ENCODE measurements at regions not wholly inside any gene's neighbourhood (a gene's known extent, or its start where the extent isn't known, plus 50 kb on each side); places are given as distances from the start of the nearest gene placed in this dataset.

GRCh38 chr1:195831789-195832188 lies 776.5 kb downstream of the KCNT2 start (continued):
- TF ChIP-seq, protein P1, sequence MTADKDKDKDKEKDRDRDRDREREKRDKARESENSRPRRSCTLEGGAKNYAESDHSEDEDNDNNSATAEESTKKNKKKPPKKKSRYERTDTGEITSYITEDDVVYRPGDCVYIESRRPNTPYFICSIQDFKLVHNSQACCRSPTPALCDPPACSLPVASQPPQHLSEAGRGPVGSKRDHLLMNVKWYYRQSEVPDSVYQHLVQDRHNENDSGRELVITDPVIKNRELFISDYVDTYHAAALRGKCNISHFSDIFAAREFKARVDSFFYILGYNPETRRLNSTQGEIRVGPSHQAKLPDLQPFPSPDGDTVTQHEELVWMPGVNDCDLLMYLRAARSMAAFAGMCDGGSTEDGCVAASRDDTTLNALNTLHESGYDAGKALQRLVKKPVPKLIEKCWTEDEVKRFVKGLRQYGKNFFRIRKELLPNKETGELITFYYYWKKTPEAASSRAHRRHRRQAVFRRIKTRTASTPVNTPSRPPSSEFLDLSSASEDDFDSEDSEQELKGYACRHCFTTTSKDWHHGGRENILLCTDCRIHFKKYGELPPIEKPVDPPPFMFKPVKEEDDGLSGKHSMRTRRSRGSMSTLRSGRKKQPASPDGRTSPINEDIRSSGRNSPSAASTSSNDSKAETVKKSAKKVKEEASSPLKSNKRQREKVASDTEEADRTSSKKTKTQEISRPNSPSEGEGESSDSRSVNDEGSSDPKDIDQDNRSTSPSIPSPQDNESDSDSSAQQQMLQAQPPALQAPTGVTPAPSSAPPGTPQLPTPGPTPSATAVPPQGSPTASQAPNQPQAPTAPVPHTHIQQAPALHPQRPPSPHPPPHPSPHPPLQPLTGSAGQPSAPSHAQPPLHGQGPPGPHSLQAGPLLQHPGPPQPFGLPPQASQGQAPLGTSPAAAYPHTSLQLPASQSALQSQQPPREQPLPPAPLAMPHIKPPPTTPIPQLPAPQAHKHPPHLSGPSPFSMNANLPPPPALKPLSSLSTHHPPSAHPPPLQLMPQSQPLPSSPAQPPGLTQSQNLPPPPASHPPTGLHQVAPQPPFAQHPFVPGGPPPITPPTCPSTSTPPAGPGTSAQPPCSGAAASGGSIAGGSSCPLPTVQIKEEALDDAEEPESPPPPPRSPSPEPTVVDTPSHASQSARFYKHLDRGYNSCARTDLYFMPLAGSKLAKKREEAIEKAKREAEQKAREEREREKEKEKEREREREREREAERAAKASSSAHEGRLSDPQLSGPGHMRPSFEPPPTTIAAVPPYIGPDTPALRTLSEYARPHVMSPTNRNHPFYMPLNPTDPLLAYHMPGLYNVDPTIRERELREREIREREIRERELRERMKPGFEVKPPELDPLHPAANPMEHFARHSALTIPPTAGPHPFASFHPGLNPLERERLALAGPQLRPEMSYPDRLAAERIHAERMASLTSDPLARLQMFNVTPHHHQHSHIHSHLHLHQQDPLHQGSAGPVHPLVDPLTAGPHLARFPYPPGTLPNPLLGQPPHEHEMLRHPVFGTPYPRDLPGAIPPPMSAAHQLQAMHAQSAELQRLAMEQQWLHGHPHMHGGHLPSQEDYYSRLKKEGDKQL (CRISPR knock-in tag; IDR thresholded peaks at IDR 0.05; ENCODE audit: borderline replicate concordance), result no peak
- TF ChIP-seq ZNF407 (IDR thresholded peaks at IDR 0.05; ENCODE audit: low read depth), result no peak
- no peak for TF ChIP-seq HNRNPUL1 (IDR thresholded peaks at IDR 0.05; ENCODE audit: low read length)
- no peak for TF ChIP-seq XRCC5 (IDR thresholded peaks at IDR 0.05; ENCODE audit: low read depth, low read length)
- TF ChIP-seq MAFK (IDR thresholded peaks at IDR 0.05; ENCODE audit: low read length), result peak; percentile 24; the same call in 1 of the 2 replicates
- no peak for TF ChIP-seq KAT7 (CRISPR knock-in tag; IDR thresholded peaks at IDR 0.05; ENCODE audit: borderline replicate concordance)
- no peak for TF ChIP-seq SRSF1 (IDR thresholded peaks at IDR 0.05; ENCODE audit: low read depth, low read length)
- TF ChIP-seq PTBP1 (IDR thresholded peaks at IDR 0.05; ENCODE audit: low read depth, low read length), result no peak
- TF ChIP-seq, protein P2, sequence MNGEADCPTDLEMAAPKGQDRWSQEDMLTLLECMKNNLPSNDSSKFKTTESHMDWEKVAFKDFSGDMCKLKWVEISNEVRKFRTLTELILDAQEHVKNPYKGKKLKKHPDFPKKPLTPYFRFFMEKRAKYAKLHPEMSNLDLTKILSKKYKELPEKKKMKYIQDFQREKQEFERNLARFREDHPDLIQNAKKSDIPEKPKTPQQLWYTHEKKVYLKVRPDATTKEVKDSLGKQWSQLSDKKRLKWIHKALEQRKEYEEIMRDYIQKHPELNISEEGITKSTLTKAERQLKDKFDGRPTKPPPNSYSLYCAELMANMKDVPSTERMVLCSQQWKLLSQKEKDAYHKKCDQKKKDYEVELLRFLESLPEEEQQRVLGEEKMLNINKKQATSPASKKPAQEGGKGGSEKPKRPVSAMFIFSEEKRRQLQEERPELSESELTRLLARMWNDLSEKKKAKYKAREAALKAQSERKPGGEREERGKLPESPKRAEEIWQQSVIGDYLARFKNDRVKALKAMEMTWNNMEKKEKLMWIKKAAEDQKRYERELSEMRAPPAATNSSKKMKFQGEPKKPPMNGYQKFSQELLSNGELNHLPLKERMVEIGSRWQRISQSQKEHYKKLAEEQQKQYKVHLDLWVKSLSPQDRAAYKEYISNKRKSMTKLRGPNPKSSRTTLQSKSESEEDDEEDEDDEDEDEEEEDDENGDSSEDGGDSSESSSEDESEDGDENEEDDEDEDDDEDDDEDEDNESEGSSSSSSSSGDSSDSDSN (IDR thresholded peaks at IDR 0.05; ENCODE audit: borderline replicate concordance in 1 of 2, low read depth in 2 of 2, low read length in 2 of 2), result no peak
- TF ChIP-seq HMG20B (CRISPR knock-in tag; IDR thresholded peaks at IDR 0.05), result no peak
- TF ChIP-seq SMAD2 (IDR thresholded peaks at IDR 0.05; ENCODE audit: low read depth, low read length), result no peak
- TF ChIP-seq MAFG (tag; conservative IDR thresholded peaks at IDR 0.05), result peak; percentile 71
- TF ChIP-seq KDM2B (CRISPR knock-in tag; IDR thresholded peaks at IDR 0.05), result no peak

Measured in K562 (cell line).